Thoracic aorta (tissue), 2 donors: ENCODE measurements at regions not wholly inside any gene's neighbourhood (a gene's known extent, or its start where the extent isn't known, plus 50 kb on each side); places are given as distances from the start of the nearest gene placed in this dataset.

Experiments used
- ATAC-seq: fragments of 150-250 bp; one replicate; pipeline ENCODE4 v1.8.0; 2017; ENCODE audit warnings: low read depth; ENCODE audit not compliant: insufficient number of reproducible peaks, low FRiP score
- DNase-seq: peaks from one replicate; pipeline ENCODE4 v3.0.0-alpha.2; 2020; ENCODE audit warnings: low spot score
- H3K27ac ChIP-seq, 2 donors: fragments of 200-600 bp; sonication (generic); 1 replicate in 1 of 2; 2 replicates in 1 of 2; pipeline ENCODE4 v1.5.1; 2016; ENCODE audit warnings: mild to moderate bottlenecking in 2 of 2, moderate library complexity in 2 of 2
- H3K27me3 ChIP-seq: fragments of 200-600 bp; sonication (generic); replicated peaks from 2 replicates; pipeline ENCODE4 v1.6.0; 2016; ENCODE audit warnings: mild to moderate bottlenecking; ENCODE audit not compliant: insufficient read depth
- H3K36me3 ChIP-seq: fragments of 200-600 bp; sonication (generic); one replicate; pipeline ENCODE4 v1.5.1; 2016
- H3K4me1 ChIP-seq, 2 donors: fragments of 200-600 bp; sonication (generic); 1 replicate in 1 of 2; 2 replicates in 1 of 2; pipeline versions ENCODE4 v1.5.1 to v1.6.0; 2016; ENCODE audit warnings: low read depth in 2 of 2, mild to moderate bottlenecking in 1 of 2; ENCODE audit not compliant: control insufficient read depth in 1 of 2
- H3K4me3 ChIP-seq: fragments of 200-600 bp; sonication (generic); 2 replicates; pipeline ENCODE4 v1.5.1; 2016; ENCODE audit warnings: mild to moderate bottlenecking
- H3K9me3 ChIP-seq: fragments of 200-600 bp; sonication (generic); 2 replicates; pipeline ENCODE4 v1.5.1; 2016
- TF ChIP-seq, protein P1 (sequence below): fragments of 200-600 bp; sonication (generic); IDR thresholded peaks from one replicate; pipeline ENCODE4 v1.5.1; 2019; ENCODE audit warnings: antibody characterized with exemption

DNA sequence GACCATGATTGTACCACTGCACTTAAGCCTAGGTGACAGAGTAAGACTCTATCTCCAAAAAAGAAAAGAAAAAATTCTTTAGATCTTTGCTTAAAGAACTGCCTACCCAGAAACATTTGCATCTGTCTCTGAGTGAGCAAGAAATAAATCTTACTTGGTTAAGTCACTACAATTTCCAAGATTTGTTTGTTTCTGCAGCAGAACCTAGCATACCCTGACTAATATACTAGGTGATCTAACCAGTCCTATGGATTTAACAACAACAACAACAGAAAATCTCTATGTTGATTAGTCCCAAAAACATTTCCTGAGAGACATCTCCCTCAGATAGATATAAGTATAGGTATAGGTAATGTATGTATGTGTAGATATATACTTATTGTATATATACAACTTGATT lies 549.3 kb upstream of the PSMD7 start:
- ATAC-seq = no peak
- TF ChIP-seq, protein P1, sequence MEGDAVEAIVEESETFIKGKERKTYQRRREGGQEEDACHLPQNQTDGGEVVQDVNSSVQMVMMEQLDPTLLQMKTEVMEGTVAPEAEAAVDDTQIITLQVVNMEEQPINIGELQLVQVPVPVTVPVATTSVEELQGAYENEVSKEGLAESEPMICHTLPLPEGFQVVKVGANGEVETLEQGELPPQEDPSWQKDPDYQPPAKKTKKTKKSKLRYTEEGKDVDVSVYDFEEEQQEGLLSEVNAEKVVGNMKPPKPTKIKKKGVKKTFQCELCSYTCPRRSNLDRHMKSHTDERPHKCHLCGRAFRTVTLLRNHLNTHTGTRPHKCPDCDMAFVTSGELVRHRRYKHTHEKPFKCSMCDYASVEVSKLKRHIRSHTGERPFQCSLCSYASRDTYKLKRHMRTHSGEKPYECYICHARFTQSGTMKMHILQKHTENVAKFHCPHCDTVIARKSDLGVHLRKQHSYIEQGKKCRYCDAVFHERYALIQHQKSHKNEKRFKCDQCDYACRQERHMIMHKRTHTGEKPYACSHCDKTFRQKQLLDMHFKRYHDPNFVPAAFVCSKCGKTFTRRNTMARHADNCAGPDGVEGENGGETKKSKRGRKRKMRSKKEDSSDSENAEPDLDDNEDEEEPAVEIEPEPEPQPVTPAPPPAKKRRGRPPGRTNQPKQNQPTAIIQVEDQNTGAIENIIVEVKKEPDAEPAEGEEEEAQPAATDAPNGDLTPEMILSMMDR = no peak
- no peaks in the 10 kb centered on the region for H3K36me3 ChIP-seq
- peaks cover 0 to 10% of the 10 kb centered on the region in 2 donors for H3K4me1 ChIP-seq
- H3K9me3 ChIP-seq = no peaks in the 10 kb centered on the region
- no peak overlapping the region for H3K27ac ChIP-seq
- no peaks in the 10 kb centered on the region for H3K27me3 ChIP-seq
- H3K4me3 ChIP-seq = no peak overlapping the region
- DNase-seq = no peak

DNA sequence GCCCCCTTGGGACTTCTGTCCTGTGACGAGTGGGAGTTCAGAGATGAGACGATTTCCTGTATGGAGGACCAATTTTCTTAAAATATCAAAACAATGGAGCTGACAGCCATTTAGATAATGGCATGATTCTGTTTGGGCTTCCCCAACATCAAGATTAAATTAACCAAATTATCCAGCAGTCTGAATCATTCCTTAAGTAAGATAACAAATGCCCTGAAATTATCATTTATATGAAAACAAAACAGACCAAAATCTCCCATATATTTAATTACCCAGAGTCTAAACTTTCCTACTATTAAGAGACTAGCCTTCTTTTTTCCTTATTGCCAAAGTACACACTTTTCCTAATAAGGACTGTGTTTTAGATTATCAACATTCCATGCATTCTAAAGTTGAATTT lies 550.1 kb upstream of the PSMD7 start:
- TF ChIP-seq, protein P1 = no peak
- Histone ChIP-seq H3K9me3 (no peaks in the 10 kb centered on the region), H3K4me3 (no peak overlapping the region), H3K27ac (no peak overlapping the region), H3K4me1 (peaks cover 0 to 10% of the 10 kb centered on the region in 2 donors), H3K36me3 (no peaks in the 10 kb centered on the region), H3K27me3 (no peaks in the 10 kb centered on the region)
- DNase-seq = no peak
- ATAC-seq = no peak

DNA sequence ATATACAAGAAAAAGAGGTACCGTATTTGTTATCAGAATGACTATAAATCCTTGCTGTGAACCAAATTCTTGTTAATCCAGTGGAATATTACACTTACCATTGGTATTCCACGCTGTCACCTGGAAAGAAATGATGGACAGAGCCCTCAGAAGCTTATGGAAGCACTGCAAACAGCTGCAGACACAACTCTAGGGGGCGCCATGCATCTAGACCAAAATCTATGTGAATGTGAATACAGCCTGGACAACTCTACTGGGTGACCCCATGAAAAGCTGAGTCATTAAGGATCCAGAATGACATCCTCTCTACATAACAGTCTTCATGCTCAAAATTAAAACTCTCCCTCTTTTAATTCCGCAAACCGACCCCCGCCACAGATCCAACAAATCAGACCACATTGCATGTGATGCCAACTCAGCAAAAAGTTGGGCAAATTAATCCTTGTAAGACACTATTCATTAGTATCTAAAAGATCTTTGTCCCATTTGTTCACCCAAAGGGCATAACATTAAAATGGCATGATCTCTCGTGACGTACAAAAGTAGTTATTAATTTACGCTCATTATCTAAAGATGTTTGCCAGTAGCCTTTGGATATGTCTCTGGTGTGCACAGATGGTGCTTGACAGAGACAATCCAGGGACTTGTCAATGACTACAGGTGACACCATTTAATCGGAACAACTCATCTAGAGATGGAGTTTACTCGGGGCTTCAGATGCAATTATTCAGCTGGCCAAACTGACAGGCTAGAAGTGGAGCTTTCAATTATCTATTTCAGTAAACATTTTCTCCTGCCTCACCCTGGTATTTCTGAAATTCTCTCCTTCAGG lies 552.7 kb upstream of the PSMD7 start:
- Histone ChIP-seq H3K4me3 (no peak overlapping the region), H3K27ac (no peak overlapping the region), H3K9me3 (no peaks in the 10 kb centered on the region), H3K4me1 (peaks cover 0 to 10% of the 10 kb centered on the region in 2 donors), H3K36me3 (no peaks in the 10 kb centered on the region), H3K27me3 (no peaks in the 10 kb centered on the region)
- TF ChIP-seq, protein P1 = no peak
- ATAC-seq (no peak), DNase-seq (no peak)

DNA sequence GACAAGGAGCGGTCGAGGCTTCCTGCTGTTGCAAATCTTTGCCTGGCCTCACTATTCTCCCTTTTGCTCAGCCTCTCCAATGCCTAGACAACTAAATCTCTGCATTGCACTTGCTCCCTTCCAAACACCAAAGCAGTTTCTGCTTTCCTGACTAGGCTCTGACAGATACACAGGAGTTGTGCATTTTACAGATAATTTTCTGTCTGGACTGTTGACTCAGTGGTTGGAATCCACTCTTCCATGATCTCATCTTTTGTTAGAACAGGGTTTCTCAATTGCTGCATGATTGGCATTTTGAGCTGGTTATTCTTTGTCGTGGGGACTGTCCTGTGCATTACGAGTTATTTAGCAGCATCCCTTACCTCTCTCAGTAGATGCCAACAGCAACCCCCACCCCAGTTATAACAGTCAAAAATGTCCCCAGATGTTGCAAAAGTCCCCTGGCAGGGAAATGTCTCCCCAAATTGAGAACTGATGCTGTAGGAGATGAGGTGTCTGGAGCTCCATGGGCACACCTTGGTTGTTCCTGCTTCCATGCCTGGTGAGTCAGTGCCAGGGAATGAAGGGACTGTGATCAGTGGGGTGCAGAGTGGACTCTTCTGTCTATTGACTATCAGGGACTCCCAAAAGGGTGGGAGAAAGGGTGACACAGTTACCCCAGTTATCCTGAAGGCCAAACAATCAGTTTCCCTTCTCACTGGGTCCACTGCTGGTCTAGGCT lies 557.4 kb upstream of the PSMD7 start:
- H3K27me3 ChIP-seq = no peaks in the 10 kb centered on the region
- DNase-seq (no peak), ATAC-seq (no peak)
- no peak overlapping the region for H3K4me3 ChIP-seq
- no peak overlapping the region for H3K27ac ChIP-seq
- H3K9me3 ChIP-seq = no peaks in the 10 kb centered on the region
- TF ChIP-seq, protein P1 = no peak
- H3K36me3 ChIP-seq = no peaks in the 10 kb centered on the region
- no peaks in the 10 kb centered on the region for H3K4me1 ChIP-seq

DNA sequence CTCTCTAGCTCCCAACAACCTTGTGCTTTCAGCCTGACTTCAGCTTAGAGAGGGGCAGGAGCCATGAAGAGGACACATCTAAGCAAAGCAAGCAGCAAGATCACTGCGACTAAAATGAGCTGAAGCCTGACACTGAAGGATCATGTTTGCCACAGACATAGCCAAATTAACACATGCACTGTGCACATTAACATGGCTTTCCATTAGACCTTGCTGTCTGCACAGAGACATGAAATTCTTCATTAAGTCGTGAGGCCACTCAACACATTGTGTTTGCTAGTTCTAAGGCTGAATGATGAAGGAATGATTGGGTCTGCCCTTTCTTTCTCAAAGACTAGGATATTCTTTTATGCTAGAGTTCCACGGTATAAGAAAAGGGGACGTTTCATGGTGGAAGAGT lies 558.3 kb upstream of the PSMD7 start:
- DNase-seq = no peak
- TF ChIP-seq, protein P1 = no peak
- no peaks in the 10 kb centered on the region for H3K4me1 ChIP-seq
- no peaks in the 10 kb centered on the region for H3K27me3 ChIP-seq
- no peak for ATAC-seq
- H3K36me3 ChIP-seq = no peaks in the 10 kb centered on the region
- no peak overlapping the region for H3K27ac ChIP-seq
- no peaks in the 10 kb centered on the region for H3K9me3 ChIP-seq
- H3K4me3 ChIP-seq = no peak overlapping the region
